Loucy (cell line): ENCODE measurements at regions not wholly inside any gene's neighbourhood (a gene's known extent, or its start where the extent isn't known, plus 50 kb on each side); places are given as distances from the start of the nearest gene placed in this dataset.

Experiments
- H2AFZ ChIP-seq: fragments of 200-600 bp; sonication (generic); 2 replicates; pipeline ENCODE4 v1.6.0; 2016; ENCODE audit warnings: antibody characterized with exemption, mild to moderate bottlenecking, low read length, moderate library complexity
- H3F3A ChIP-seq: fragments of 200-600 bp; 2 replicates; pipeline ENCODE4 v1.6.0; 2016; ENCODE audit warnings: antibody characterized with exemption, low read depth, mild to moderate bottlenecking
- H3K27me3 ChIP-seq: fragments of 200-600 bp; sonication (generic); 2 replicates; pipeline ENCODE4 v1.6.1; 2014; ENCODE audit warnings: low read length, mild to moderate bottlenecking; ENCODE audit not compliant: insufficient read depth, poor library complexity, severe bottlenecking
- H3K36me3 ChIP-seq: fragments of 200-600 bp; sonication (generic); 2 replicates; pipeline ENCODE4 v1.6.1; 2016; ENCODE audit warnings: low read length; ENCODE audit not compliant: insufficient read depth
- H3K4me1 ChIP-seq: fragments of 200-600 bp; sonication (generic); 2 replicates; pipeline ENCODE4 v1.5.1; 2014; ENCODE audit warnings: low read length, mild to moderate bottlenecking; ENCODE audit not compliant: insufficient read depth, poor library complexity, severe bottlenecking
- H3K4me2 ChIP-seq: fragments of 200-600 bp; sonication (generic); 2 replicates; pipeline ENCODE4 v1.6.0; 2014; ENCODE audit warnings: antibody characterized with exemption, low read length, low read depth, mild to moderate bottlenecking; ENCODE audit not compliant: poor library complexity, severe bottlenecking
- H3K4me3 ChIP-seq: fragments of 200-600 bp; sonication (generic); 2 replicates; pipeline ENCODE4 v1.5.1; 2014; ENCODE audit warnings: low read length, mild to moderate bottlenecking, mixed read lengths; ENCODE audit not compliant: poor library complexity, severe bottlenecking
- H3K79me2 ChIP-seq: fragments of 200-600 bp; sonication (generic); 2 replicates; pipeline ENCODE4 v1.6.1; 2014; ENCODE audit warnings: low read length; ENCODE audit not compliant: insufficient read depth
- H3K9ac ChIP-seq: fragments of 200-600 bp; sonication (generic); 2 replicates; pipeline ENCODE4 v1.6.0; 2014; ENCODE audit warnings: mild to moderate bottlenecking, low read depth, low read length, moderate library complexity; ENCODE audit not compliant: poor library complexity, severe bottlenecking
- H3K9me2 ChIP-seq: fragments of 200-600 bp; sonication (generic); replicated peaks from 2 replicates; pipeline ENCODE4 v1.6.1; 2016; ENCODE audit warnings: low read depth, low read length, mixed read lengths
- H3K9me3 ChIP-seq: fragments of 200-600 bp; sonication (generic); 2 replicates; pipeline ENCODE4 v1.6.1; 2014; ENCODE audit warnings: mild to moderate bottlenecking, antibody characterized with exemption, low read length, low read depth; ENCODE audit not compliant: insufficient read depth
- H4K20me1 ChIP-seq: fragments of 200-600 bp; sonication (generic); 2 replicates; pipeline ENCODE4 v1.6.0; 2014; ENCODE audit warnings: antibody characterized with exemption, low read length, mild to moderate bottlenecking; ENCODE audit not compliant: insufficient read depth, poor library complexity, severe bottlenecking
- CTCF ChIP-seq: fragments of 200-600 bp; sonication (generic); conservative IDR thresholded peaks from 2 replicates; pipeline ENCODE4 v1.5.1; 2014; ENCODE audit warnings: mild to moderate bottlenecking, antibody characterized with exemption, low read length
- EZH2phosphoT487 ChIP-seq: fragments of 200-600 bp; IDR thresholded peaks from 2 replicates; pipeline ENCODE4 v1.6.1; 2018; ENCODE audit warnings: antibody characterized with exemption, mild to moderate bottlenecking, moderate library complexity, borderline replicate concordance

- no peaks in the 10 kb centered on the region for H3K27me3 ChIP-seq
- no peak overlapping the region for H3K4me2 ChIP-seq
- TF ChIP-seq EZH2phosphoT487, result no peak
- TF ChIP-seq CTCF, result no peak
- H3K79me2 ChIP-seq, result no peaks in the 10 kb centered on the region
- no peak overlapping the region for H3K4me3 ChIP-seq
- no peak overlapping the region for H3K9ac ChIP-seq
- H3K4me1 ChIP-seq, result no peaks in the 10 kb centered on the region
- H3K36me3 ChIP-seq, result no peaks in the 10 kb centered on the region
- H3K9me2 ChIP-seq, result no peaks in the 10 kb centered on the region
- no peak overlapping the region for H2AFZ ChIP-seq
- 0 out of 2 replicates have a peak, but pooled peaks cover 5% of the 10 kb centered on the region for H3K9me3 ChIP-seq
- no peaks in the 10 kb centered on the region for H4K20me1 ChIP-seq
- no peaks in the 10 kb centered on the region for H3F3A ChIP-seq
Measured at GRCh38 chr18:75809151-75809925, 381.8 kb upstream of the SMIM21 start.

GRCh38 chr18:75805265-75805664 lies 377.8 kb upstream of the SMIM21 start:
- Histone ChIP-seq H3K9me3 (0 out of 2 replicates have a peak, but pooled peaks cover 2% of the 10 kb centered on the region), H4K20me1 (no peaks in the 10 kb centered on the region), H3K4me2 (no peak overlapping the region), H3F3A (no peaks in the 10 kb centered on the region), H3K4me1 (no peaks in the 10 kb centered on the region), H3K9ac (no peak overlapping the region), H3K4me3 (no peak overlapping the region), H2AFZ (no peak overlapping the region), H3K36me3 (no peaks in the 10 kb centered on the region), H3K9me2 (no peaks in the 10 kb centered on the region), H3K79me2 (no peaks in the 10 kb centered on the region), H3K27me3 (no peaks in the 10 kb centered on the region)
- TF ChIP-seq EZH2phosphoT487 (no peak), CTCF (no peak)

GRCh38 chr18:75802681-75803080 lies 375.2 kb upstream of the SMIM21 start:
- H3K79me2 ChIP-seq, result no peaks in the 10 kb centered on the region
- no peak overlapping the region for H2AFZ ChIP-seq
- H3K4me3 ChIP-seq, result no peak overlapping the region
- TF ChIP-seq CTCF (no peak), EZH2phosphoT487 (no peak)
- no peaks in the 10 kb centered on the region for H3K36me3 ChIP-seq
- H3K9ac ChIP-seq, result no peak overlapping the region
- H4K20me1 ChIP-seq, result no peaks in the 10 kb centered on the region
- H3K27me3 ChIP-seq, result no peaks in the 10 kb centered on the region
- no peak overlapping the region for H3K4me2 ChIP-seq
- H3K9me2 ChIP-seq, result no peaks in the 10 kb centered on the region
- H3K9me3 ChIP-seq, result 0 out of 2 replicates have a peak, but pooled peaks cover 2% of the 10 kb centered on the region
- H3K4me1 ChIP-seq, result no peaks in the 10 kb centered on the region
- no peaks in the 10 kb centered on the region for H3F3A ChIP-seq
